GM12864 (cell line): ENCODE measurements at regions not wholly inside any gene's neighbourhood (a gene's known extent, or its start where the extent isn't known, plus 50 kb on each side); places are given as distances from the start of the nearest gene placed in this dataset.

Experiments used
- DNase-seq: peaks from one replicate; pipeline ENCODE4 v3.0.0-alpha.2; 2011; ENCODE audit warnings: low read depth
- H3K4me3 ChIP-seq: 2 replicates; pipeline ENCODE4 v1.5.1; 2011; ENCODE audit warnings: mild to moderate bottlenecking, low read depth, low read length, control low read depth
- TF ChIP-seq, protein P1 (sequence below): IDR thresholded peaks from 2 replicates; pipeline ENCODE4 v1.5.1; 2011; ENCODE audit warnings: low read depth, mild to moderate bottlenecking, moderate library complexity, low read length, control low read depth, inconsistent platforms; ENCODE audit errors: missing control alignments

DNA sequence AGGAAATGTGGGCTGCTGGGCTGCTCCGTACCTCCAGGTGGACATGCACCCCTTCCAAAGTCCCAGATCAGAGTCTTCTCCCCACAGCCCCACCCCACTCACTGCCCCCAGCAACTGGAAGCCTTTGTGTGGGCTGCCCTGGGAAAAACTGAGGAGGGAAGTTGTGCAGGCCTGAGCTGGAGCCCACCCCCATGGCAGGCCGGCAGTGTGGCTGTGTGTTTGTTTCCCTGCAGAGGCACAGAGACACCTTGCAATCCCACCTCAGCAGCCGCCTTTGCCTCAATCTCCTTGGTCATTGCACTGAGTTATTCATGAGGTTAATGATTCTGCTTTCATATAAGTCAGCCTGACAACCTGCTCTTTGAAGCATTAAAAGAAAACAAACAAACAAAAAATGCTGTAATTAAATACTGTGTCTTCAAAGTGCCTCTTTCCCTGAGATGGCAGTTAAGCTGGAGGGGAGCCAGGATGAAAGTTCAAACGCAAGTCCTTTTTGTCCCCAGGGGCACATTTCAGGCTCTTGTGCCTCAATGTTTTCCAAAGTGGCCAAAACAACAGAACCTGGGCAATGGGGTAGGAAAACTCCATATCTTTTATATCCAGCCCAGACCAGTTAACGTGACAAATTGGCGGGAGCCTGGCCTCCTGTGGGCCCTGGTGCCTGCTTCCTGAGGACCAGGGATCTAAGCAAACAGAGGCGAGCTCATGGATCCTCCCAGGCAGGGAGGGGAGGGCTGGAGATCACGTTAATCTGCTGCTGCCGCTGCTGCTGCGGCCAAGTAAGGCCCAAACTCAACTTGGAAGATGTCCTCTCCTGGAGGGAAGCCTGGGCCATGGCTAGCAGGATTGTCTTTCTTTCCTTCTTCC is 51.9 kb upstream of the TSPAN11 start:
- H3K4me3 ChIP-seq, result no peak overlapping the region
- TF ChIP-seq, protein P1, sequence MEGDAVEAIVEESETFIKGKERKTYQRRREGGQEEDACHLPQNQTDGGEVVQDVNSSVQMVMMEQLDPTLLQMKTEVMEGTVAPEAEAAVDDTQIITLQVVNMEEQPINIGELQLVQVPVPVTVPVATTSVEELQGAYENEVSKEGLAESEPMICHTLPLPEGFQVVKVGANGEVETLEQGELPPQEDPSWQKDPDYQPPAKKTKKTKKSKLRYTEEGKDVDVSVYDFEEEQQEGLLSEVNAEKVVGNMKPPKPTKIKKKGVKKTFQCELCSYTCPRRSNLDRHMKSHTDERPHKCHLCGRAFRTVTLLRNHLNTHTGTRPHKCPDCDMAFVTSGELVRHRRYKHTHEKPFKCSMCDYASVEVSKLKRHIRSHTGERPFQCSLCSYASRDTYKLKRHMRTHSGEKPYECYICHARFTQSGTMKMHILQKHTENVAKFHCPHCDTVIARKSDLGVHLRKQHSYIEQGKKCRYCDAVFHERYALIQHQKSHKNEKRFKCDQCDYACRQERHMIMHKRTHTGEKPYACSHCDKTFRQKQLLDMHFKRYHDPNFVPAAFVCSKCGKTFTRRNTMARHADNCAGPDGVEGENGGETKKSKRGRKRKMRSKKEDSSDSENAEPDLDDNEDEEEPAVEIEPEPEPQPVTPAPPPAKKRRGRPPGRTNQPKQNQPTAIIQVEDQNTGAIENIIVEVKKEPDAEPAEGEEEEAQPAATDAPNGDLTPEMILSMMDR, result no peak
- DNase-seq, result no peak

DNA sequence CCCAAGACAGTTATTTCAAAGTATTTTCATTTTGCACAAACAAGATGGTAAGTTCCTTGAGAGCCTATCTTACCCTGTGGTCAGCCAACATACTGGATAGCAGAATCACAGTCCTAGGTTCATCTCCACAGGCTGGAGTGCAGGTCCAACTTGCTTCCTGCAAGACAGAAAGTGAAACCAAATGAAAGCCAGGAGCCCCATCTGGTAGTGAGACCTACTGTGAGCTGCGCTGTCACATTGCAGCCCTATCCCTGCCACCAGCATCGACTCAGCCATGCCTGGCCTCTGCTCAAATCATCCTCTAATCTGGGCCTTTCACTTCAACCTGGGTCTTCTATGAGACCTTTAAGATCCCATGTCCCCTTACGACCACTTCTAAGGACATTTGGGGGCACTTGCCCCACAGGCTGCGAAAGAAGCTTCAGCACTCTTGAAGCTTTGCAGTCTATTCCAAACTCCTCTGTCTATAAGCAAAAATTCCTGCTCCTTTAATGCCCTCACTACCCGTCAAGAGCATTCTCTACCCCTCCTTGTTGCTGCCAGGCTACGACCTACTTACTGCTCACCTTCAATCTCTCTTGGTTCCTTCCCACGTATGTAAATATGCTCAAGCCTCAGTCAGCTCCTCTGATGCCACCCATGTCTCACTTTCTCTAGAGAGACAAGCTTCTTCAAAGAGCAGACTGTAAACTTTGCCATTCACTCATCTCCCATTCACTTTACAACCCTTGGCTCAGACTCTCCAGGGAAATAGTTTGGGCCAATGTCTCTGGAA is 55.9 kb upstream of the TSPAN11 start:
- TF ChIP-seq, protein P1, result no peak
- no peak for DNase-seq
- H3K4me3 ChIP-seq, result no peak overlapping the region

DNA sequence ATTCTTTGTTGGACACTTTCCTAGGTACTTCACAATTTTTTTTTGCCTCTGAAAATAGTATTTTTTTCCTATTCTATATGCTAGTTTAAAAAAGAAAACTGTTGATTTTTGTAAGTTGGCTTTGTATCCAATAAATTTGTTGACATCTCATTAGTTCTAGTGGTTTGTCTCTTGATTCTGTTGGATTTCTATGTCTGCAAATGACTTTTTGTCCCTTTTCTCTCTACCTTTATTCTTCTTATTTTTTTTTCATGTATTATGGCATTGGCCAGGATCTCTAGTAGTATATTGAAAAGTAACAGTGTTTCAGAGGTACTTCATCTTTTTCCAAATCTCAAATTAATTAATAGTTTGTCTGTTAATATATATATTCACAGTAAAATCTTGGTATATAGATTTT is 59.1 kb upstream of the TSPAN11 start:
- DNase-seq, result no peak
- no peak overlapping the region for H3K4me3 ChIP-seq
- TF ChIP-seq, protein P1, result no peak

DNA sequence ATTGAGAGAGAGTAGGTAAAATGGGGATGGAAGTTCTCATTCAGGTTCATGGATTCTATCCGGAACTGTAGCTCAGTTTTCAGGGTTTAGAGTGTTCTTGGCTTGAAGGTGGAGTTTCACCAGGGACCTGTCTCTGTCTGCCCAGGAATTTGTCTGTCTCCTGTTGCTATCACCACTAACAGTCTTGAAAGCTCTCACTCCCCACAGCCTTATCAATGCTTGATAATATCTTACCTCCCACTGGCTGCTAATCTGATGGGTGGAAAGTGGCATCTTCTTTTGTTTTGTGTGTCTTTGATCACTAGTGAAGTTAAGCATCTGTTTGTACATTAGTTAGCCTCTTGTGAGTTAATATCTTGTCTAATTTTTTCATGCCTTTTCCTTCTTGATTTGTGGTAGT is 60.3 kb upstream of the TSPAN11 start:
- no peak overlapping the region for H3K4me3 ChIP-seq
- no peak for DNase-seq
- TF ChIP-seq, protein P1, result no peak

DNA sequence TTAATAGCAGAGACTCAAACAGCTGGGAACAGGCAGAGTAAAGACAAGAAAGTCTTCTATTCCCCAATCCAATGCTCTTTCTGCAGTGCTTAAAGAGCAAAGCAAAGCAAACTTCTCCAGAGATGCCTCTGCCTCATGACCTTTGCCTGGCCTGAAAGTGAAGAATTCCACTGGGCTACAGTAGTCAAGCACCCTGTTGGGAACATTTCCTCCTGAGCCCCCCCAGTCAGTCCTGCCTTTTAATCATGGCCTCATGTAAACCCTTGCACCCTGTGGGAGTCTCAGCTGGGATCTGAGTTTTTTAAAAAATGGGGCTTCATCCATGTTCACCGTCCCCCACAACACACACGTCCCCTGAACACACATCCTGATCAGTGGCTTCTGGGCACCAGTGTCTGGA is 62.7 kb upstream of the TSPAN11 start:
- TF ChIP-seq, protein P1, result no peak
- H3K4me3 ChIP-seq, result no peak overlapping the region
- no peak for DNase-seq

DNA sequence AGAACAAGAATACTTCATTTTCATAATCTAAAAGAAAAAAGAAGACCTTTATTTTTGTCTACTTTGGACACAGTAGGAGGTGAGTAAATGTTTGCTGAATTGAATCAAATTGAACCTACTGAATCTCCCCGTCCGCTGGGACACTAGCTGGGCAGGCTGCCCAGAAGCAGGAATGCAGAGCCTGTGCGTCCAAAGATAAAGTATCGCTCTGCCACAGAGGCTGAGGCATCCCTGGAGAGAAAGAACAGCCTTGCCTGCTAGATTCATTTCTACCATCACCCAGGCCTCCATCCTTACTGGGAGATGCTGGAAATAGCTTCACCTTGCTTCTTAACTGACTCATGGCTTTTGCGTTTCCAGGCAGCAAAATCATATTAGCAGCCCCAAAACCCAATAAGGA is 64.1 kb upstream of the TSPAN11 start:
- no peak overlapping the region for H3K4me3 ChIP-seq
- TF ChIP-seq, protein P1, result no peak
- DNase-seq, result no peak
